ENCODE measurements at regions not wholly inside any gene's neighbourhood (a gene's known extent, or its start where the extent isn't known, plus 50 kb on each side); places are given as distances from the start of the nearest gene placed in this dataset.
"Not testable (repeated sequence)": the region's sequence is repeated elsewhere in the genome, so short reads cannot be mapped to it uniquely, and the experiment has no call there.

DNA sequence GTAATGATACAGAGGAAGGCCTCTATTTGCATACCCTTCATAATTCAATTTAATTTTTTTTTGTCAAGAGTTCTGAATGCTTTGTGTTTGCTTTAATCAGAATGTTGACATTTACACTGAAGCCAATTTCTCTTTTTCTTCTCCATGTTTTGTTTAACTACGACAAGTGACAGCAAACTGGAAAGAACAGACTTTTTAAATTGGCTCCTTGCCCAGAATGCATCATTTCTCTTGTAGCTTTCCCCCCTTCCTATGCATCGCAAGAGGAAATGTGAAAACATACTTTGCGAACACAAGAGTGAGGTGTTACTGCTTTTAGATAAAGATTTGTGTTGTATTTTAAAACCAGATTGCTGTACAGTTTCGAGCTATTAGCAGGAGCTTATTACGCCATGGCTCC is 955.2 kb upstream of the CELF4 start:
- DNase-seq (ENCODE audit: low read depth): no peak

DNA sequence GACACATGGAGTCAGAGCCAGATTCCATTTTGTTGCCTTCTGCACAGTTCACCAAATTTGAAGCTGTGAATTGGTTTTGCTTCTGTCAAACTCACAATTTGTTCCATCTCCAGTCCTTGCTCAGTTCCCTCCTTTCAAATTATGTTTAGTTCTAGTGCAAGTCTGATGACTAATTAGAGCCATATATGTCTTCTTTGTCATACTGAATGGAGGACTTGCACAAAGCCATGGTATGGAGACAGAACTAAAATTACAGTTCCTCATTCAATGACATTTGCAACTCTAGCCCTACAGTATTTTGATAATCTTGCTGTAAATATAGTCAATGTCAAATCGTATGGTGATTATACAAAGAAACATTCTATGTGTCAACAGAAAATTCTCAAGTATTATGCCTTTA is 936.9 kb upstream of the CELF4 start:
- no peak for DNase-seq (ENCODE audit: low read depth)

DNA sequence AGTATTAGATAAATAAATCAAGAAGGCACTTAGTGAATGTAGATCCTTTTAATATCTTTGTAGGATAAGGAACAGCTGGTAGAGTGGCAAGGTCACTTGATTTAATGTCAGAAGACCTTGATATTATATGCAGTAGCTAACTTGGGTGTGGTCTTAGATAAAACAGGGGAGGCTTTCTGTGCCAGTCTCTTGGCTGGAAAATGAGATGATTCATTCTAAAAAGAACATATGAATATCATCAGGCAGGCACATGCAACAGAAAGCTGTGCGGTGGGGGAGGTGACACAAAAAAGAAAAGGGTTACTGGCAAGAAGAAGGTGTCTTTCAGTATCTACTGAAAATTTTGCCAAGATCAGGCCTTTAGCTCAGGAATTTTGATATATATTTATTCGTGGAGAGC is 931.7 kb upstream of the CELF4 start:
- DNase-seq (ENCODE audit: low read depth): no peak

DNA sequence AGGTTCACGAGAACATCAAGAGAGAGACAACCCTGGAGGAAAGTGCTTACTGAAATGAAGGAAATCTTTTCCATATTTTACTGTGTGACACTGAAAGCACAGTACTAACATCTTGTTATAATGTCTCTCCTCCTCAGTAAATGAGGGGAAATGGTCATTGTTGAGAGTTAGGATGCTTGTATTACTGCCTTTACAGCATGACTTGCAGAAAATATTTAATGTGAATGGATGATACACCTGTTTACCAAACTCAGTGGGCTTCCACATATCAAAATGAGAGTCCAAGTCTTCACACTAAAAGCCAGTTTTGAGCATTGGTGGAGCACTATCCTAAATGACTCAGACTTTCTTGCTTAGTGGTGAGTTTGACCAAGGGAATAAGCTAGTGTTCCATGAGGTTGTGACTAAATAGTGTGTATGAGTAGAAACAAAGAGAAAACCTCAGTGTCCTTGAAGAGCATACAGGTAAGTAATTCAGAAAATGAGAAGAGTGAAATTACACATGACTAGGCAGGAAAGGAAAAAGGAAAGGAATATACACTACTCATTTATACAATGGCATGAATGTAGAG is 930.7 kb upstream of the CELF4 start:
- DNase-seq (ENCODE audit: low read depth): no peak

DNA sequence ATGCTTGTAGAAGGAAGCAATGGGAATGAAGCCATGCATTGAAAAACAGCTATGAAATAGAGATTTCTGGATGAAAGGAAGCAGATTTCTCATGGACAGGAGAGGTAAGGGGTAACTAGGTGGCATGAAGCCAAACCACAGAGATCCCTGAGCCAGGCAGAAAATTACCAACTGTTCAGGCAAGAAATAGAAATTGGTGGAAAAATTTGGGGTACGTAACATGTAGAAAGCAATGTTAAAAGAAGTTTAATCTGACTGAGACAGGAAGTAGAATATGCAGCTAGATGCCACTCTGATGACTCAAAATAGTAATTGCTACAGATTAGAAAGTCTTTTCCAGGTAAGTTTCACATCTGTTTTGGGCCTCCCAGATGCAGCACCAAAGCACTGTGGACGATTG is 928.5 kb upstream of the CELF4 start:
- DNase-seq (ENCODE audit: low read depth): peak; percentile 0

DNA sequence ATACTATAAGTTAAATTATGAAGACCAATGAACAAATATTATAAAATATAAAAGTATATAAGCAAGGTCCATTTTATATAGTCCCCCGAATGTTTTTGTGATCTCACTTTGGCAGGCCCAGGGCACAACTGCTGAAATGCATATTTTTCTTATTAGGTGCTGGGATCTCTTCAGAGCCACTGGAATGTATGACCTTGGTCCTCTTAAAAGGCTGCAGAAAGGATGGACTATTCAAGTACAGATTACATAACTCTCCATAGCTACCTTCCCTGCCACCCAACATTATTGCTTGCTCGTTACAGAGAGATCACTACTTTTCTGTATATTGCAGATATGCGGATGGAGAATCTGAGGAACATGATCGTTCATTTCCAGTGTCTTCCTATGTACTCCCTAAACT is 925.6 kb upstream of the CELF4 start:
- DNase-seq (ENCODE audit: low read depth): no peak

DNA sequence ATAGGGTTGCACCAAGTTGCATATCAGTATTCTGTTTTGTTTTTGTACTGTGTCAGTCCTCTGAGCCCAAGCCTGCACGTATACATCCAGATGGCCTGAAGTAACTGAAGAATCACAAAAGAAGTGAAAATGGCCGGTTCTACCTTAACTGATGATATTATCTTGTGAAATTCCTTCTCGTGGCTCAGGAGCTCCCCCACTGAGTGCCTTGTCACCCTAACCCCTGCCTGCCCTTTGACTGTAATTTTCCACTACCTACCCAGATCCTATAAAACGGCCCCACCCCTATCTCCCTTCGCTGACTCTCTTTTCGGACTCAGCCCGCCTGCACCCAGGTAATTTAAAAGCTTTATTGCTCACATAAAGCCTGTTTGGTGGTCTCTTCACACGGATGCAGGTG is 924.1 kb upstream of the CELF4 start:
- DNase-seq (ENCODE audit: low read depth): not testable (repeated sequence)

DNA sequence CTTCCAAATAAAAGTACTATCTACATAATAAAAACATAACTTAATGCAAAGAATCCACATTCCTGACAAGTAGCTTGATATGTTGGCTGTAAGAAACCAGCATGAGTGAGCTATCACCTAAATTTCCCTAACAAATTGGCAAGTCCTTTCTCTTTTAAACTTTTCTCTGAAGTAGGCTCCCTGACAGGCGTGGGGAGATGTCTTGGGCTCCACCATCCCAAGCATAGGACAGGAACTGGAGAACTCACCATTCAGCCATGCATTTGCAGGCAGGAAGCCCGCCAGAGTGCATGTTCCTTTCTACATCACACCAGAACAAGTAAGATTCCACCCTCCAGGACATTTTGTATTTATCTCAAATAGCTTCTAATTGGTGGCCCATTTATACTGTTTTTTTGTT is 921.9 kb upstream of the CELF4 start:
- DNase-seq (ENCODE audit: low read depth): no peak

DNA sequence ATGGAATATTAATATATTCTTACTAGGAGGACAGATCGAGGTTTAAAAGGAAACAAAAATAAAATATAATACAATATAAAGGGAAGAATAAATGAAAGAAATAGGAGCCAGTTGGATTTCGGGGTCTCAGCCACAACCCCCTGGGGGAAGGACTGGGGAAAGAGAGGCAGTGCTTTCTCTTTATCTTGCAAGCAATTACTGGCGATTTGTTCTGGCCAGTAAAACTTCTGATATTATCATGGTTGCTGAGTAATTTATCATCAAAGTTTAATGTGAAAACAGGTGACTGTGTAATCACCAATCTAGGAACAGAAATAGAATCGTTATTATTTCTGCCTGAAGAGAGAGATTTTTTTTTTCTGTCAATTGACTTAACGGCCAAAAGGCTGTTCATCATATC is 917.7 kb upstream of the CELF4 start:
- DNase-seq (ENCODE audit: low read depth): no peak

DNA sequence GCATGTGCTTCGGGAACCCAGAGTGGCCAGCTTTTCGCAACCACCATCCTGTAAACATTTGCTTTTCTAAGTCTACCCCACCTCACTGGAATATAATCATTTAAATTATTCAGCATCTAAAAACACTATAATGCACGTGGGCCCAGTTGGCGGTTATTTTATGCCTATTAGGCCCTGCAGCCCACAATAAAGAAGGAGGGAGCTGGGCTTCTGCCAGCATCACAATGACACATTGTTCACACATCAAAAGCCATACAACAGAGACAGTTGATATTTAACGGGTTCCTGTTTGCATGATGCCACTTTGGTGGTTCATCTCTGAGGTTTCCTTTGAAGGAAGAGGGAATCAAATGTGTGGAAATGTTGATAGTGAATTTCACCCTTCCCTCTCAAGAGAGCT is 916.0 kb upstream of the CELF4 start:
- DNase-seq (ENCODE audit: low read depth): no peak

DNA sequence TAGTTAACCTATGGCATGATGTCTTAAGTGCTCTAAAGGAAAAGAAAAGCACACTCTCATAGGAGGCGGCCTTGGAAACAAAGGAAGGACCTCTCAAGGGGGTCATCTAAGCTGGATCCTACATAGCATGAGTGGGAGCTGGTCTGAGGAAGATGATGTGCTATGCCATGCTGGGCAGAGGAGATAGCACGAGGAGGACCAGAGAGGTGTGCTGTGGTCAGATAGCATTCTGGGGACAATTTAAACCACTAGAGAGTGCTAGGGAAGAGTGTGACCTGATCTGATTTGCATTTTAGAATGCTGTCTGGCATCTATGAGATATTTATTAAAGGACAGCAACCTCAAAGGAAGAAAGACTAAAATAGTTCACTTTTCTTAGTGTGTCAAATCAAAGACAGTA is 910.1 kb upstream of the CELF4 start:
- no peak for DNase-seq (ENCODE audit: low read depth)

DNA sequence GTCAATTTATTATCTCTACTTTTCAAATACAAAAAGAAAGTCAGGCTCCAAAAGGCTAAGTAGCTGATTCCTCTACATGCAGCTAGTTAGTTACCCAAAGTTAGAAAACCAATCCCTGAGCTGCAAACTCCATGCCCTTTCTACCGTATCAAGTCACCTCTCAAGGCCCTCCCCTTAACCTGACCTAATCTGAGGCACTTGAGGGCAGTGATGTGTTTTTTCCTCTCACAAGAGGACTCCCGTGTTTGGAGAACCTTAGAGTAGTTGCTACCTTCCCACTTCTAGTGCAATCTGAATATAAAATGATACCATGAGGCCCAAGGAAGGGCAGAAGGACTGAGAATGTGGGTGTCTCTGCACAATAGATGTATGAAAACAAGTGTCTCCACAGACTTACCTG is 907.9 kb upstream of the CELF4 start:
- no peak for DNase-seq (ENCODE audit: low read depth)

DNA sequence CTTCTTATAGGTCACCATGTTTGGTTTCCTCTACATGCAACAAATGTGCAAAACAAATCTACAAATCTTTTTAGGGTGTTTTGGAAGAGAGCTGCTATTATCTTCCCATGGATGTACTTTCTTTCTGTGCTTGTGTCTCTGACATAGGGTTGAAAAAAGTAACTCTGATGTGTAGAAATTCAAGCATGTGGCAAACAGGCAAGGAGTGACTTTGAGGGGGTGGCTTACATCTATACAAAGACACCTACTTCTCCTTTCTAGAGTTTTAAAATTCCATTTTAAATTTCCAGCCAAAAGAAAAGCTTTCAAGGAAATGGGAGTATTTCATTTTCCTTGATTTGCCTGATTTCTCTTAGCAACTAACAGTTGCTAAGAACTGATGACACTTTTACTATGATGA is 904.8 kb upstream of the CELF4 start:
- DNase-seq (ENCODE audit: low read depth): no peak

DNA sequence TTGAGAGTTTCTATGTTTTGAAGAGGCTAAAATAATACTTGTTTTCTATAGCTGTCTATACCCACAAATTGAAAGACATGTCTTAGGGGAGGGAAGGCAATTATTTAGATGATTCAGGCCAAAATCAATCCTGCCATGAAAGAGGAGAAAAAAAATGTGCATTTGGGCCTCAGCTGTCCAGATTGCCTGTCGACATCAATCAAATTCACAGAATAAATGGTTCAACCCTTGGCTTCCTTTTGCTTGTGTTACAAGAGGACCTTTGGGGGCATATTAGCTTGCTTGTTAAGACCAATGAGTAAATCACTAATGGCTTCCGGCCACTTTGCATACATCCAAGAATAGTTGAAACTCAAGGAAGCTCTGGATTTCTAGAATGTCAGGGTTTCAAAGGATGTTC is 900.8 kb upstream of the CELF4 start:
- no peak for DNase-seq (ENCODE audit: low read depth)

DNA sequence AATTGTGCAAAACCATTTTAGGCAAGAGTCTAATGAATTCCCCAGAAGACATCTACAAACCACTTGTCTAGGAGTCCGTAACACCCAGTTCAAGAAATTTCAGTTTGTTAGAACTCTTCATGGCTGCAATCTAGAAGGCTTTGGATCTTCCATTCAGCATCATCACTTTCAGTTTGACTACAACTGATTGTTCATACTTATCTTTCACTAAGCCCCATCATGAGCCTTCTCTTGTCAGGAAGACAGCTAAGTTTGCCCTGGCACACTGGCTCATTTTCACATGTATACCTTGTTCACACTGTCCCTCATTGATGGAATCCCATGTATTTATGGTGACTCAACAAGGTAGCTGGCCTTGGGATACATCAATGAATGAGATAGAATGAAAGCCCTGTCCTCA is 898.4 kb upstream of the CELF4 start:
- DNase-seq (ENCODE audit: low read depth): no peak

DNA sequence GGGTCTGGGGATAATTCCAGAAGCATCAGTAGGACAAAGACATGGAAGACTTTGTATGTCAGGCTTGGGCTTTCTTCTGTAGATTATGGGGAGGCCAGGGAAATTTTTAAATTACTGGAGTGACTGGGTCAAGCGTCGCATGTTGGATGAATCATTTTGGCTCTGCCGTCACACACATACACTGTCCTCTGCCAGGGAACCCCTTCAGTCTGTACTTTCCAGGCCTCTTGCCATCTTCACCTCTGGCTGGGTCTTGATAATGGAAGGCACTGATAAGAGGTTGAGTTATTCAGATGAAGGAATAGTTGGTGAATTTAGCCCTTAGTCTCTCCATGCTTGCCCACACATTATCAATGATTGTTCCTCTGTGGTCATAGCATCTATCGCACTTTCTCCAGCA is 895.1 kb upstream of the CELF4 start:
- no peak for DNase-seq (ENCODE audit: low read depth)

DNA sequence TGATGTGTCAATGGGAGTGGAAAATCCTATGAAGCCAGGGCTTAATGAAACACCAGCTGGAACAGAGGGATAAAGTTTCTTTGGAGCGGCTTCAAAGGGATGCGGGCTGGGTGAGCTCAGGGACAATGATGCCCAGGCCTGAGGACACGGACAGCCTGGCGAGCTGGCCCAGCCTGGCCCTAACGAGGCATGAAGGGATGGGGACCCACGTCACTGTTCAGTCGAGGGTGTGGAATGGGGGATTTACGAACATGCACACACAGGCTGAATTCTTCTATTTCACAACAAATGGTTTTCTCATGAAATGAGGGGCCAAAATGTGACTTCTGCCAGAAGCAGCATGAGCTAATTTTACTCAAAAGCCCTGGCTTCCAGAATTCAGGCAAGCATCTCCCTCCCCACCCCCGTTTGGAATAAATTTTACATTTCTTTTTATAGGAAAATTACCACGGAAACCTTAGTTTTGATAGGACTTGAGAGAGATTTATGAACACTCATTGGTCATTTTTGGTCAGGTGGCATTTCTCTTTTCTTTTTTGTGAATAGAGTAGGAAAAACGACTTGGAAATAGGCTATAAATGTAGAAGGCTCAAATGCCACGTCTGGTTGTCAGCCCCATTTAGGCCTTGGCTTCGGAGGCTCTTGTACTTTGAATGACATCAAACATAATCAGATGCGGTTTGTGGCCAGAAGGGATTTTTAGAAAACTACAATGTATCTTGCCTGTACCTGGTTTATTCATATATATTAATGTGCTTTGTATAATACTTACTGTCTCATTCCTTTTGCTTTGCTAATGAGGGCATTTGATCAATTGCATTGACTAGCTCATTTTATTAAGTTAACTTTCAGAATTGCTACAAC is 893.8 kb upstream of the CELF4 start:
- no peak for DNase-seq (ENCODE audit: low read depth)

DNA sequence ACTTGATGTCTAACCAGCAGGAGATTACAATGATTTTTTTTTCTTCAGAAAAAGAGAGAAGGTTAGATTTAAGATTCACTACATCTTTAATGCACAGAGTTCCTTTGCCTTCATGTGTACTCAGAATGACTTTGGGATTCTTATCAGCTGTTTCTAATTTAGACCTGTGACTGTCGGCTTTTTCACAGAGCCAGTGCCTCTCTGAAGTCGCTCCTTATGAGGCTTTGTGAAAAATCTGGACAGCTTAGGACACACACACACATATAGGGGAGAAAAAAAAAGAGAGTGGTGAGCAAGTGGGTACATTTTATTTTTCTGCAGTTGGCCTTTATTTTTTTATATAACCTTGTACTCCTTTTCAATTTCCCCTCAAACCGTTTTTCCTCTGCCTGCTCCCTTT is 893.1 kb upstream of the CELF4 start:
- DNase-seq (ENCODE audit: low read depth): no peak

DNA sequence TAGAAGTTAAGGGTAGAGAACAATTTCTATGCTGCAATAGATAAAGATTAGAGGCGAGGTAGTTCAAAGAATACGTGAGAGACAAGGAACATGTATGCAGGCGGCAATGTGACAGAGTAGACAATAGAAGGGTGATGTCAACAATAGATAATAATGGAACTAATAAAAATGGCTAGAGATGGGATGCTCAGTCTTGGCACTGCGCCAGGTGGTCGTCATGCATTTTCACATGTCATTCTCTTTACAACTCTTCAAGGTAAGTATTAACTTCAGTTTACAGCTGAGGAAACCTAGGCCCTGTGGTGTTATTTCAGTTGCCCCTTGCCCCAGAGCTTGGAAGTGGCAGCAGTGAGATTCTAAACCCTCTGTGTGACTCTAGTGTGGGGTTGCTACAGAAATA is 890.7 kb upstream of the CELF4 start:
- no peak for DNase-seq (ENCODE audit: low read depth)

DNA sequence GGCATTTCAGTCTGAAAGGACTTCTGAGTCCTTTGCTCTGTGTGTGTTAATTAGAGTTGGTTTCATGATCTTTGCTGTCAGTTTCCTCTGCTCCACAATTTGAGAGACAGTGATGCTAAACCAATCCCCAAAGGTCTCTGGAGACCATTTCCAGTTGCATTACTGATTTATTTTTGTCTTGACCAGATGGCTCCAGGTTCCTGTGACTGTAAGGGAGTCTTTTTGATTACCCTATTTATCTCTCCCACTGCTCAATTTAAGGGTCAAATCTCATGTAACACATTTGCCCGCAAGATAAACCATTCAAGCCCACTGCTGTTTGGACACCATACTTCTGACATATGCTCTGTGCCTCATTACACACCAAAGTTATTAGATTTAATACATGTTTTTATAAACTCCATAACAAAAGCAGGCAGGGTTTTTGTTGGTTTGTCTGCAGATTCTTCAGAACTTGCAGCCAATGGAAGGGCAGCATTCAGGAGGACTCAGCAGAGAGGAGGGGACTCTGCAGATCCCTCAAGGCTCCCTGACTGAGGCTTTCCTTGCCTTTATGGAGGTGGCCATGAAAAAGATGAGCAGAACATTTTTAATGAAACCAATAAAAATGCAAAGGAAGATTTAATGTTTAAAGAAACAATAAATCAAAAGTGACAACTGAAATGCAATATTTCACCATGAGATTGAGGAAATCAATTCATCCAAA is 889.3 kb upstream of the CELF4 start:
- no peak for DNase-seq (ENCODE audit: low read depth)

DNA sequence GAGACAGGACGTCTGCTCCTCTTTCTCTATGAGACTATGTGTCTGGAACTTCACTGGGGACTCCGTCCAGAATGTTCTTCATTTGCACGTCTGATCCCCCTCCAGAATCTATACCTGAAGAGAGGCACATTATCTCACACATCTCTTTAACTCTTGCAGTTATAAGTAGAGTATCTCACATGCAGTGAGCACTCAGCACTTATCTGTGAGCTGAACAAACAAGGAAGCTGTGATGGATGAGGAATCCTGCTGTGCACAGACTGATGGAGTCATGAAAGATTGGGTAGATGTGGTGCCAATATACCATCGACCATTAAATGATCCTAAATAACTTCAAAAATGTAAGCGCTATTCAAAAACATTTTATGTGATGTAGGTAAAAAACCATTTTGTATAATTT is 888.3 kb upstream of the CELF4 start:
- DNase-seq (ENCODE audit: low read depth): no peak

DNA sequence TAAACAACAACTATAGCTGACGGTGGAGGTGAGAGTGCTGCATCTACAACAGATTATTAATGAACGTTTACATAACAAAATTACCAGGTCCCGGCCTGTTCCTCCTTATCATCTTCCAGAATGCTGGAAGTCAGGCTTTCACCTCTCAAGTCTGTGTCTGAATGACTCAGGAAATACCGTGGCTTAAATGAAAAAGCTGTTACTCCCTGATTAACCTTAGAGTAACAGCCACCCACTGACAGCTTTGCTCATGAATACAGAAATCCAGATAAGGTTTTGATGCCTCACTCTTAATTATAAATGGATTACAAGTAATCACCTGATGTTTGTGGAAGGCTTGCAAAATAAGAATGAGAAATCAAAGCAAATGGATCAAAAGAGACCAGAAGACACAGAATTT is 885.3 kb upstream of the CELF4 start:
- DNase-seq (ENCODE audit: low read depth): no peak

DNA sequence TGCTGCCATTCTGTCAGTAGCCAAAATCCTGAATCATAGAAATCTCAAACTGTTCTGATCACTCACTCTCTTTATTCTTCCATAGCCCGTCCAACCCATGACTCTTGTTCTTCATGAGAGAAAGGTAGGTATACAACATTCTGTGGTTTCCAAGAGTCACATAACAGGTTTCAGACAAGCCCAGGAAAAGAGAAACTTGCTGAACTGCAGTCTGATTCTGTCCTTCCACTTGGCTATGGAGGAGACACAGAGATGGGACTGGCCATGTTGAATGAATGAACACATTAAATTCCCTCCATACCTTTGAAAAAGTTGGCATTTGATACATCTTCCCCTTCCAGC is 880.2 kb upstream of the CELF4 start:
- no peak for DNase-seq (ENCODE audit: low read depth)
